T-helper 17 cell (primary cell): ENCODE measurements at regions not wholly inside any gene's neighbourhood (a gene's known extent, or its start where the extent isn't known, plus 50 kb on each side); places are given as distances from the start of the nearest gene placed in this dataset.
"Not testable (repeated sequence)": the region's sequence is repeated elsewhere in the genome, so short reads cannot be mapped to it uniquely, and the experiment has no call there.

Source experiments
- ATAC-seq: fragments of 150-1000 bp; cut with Tn5 transposase; 2 replicates; pipeline ENCODE4 v1.10.0; 2021; ENCODE audit warnings: mild to moderate bottlenecking, moderate library complexity
- DNase-seq, 3 donors: peaks; one replicate each; pipeline versions ENCODE4 v3.0.0 to v3.0.0-alpha.2; 2020 to 2021
- H3K9me3 ChIP-seq: one replicate; pipeline ENCODE4 v1.7.0; 2013; ENCODE audit warnings: low read length, mild to moderate bottlenecking; ENCODE audit not compliant: control insufficient read depth, poor library complexity, severe bottlenecking
- H3K27ac Mint-ChIP-seq: one replicate; pipeline ENCODE4 v1.8.0; 2022; ENCODE audit warnings: mild to moderate bottlenecking, moderate library complexity, mixed read lengths
- H3K27me3 Mint-ChIP-seq: one replicate; pipeline ENCODE4 v1.8.0; 2022; ENCODE audit warnings: mixed read lengths
- H3K36me3 Mint-ChIP-seq: one replicate; pipeline ENCODE4 v1.8.0; 2022; ENCODE audit warnings: low read depth, mixed read lengths
- H3K4me1 Mint-ChIP-seq: one replicate; pipeline ENCODE4 v1.8.0; 2022; ENCODE audit warnings: mild to moderate bottlenecking, mixed read lengths
- H3K4me3 Mint-ChIP-seq: one replicate; pipeline ENCODE4 v1.8.0; 2022; ENCODE audit warnings: mild to moderate bottlenecking, moderate library complexity, mixed read lengths

GRCh38 chr2:125654226-125654625 is 1001.7 kb upstream of the GYPC start:
- Mint-ChIP-seq H3K27me3 (no peaks in the 10 kb centered on the region), H3K4me1 (no peaks in the 10 kb centered on the region), H3K27ac (no peak overlapping the region), H3K36me3 (no peaks in the 10 kb centered on the region), H3K4me3 (no peak overlapping the region)
- H3K9me3 ChIP-seq = no peaks in the 10 kb centered on the region
- ATAC-seq (no peak), DNase-seq (no peak)

DNA sequence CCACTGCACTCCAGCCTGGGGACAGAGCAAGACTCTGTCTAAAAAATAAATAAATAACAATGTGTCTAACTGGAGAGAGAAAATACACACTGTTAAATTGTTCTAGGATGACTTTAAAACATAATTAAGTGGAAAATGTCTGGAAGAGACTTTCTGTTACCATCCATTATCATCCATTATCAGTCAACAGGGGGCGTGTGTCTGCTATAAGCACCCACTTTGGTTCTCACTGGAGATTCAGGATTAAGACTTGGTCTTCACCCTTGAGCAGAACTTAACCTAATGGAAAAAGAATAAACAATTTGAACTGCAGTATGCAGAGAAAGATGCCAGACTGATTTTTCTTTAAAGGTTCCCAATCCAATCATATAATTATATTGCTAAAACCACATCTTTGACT is 999.8 kb upstream of the GYPC start:
- Mint-ChIP-seq H3K36me3 (no peaks in the 10 kb centered on the region), H3K4me1 (no peaks in the 10 kb centered on the region), H3K27ac (no peak overlapping the region), H3K27me3 (no peaks in the 10 kb centered on the region), H3K4me3 (no peak overlapping the region)
- no peak for DNase-seq
- H3K9me3 ChIP-seq = no peaks in the 10 kb centered on the region
- no peak for ATAC-seq

DNA sequence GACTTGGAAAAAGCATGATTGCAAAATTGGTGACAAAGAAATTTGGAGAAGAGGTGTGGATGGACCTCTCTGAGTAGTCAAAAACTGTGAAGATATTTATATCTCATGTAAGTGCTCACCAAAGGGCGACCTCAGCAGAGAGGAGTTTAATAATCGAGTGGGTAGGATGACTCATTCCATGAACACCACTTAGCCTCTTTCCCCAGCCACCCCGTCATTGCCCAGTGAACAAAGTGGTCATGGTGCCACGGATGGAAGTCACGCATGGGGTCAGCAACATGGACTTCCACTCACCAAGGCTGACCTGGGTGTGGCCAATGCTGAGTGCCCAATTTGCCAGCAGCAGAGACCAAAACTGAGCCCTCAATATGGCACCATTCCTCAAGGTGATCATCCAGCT is 997.4 kb upstream of the GYPC start:
- no peak for DNase-seq
- Mint-ChIP-seq H3K4me1 (no peaks in the 10 kb centered on the region), H3K27ac (no peak overlapping the region), H3K36me3 (no peaks in the 10 kb centered on the region), H3K27me3 (no peaks in the 10 kb centered on the region), H3K4me3 (no peak overlapping the region)
- no peaks in the 10 kb centered on the region for H3K9me3 ChIP-seq
- ATAC-seq = no peak

- not testable (repeated sequence) for H3K4me1 Mint-ChIP-seq, H3K9me3 ChIP-seq, H3K4me3 Mint-ChIP-seq, DNase-seq, H3K36me3 Mint-ChIP-seq, H3K27me3 Mint-ChIP-seq, ATAC-seq, H3K27ac Mint-ChIP-seq
Observed at GRCh38 chr2:125660369-125660768, 995.6 kb upstream of the GYPC start.

DNA sequence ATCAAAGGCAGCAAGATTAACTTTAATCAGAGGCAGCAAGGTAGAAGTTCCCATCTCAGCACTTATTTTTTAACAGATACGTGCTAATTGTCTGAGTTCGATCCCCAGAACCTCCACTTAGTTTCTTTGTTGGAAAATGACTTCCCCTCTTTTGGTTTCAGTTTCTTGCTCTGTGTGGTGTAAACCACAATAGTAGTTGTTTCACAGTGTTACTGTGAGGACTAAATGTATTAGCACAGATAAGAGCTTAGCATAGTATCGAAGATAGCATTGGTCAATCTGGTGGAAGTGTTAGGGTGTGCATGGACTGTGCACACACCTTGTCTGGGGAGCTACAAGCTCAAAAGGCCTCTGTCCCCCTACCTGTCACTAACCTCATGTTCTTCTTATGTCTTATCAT is 988.3 kb upstream of the GYPC start:
- Mint-ChIP-seq H3K36me3 (no peaks in the 10 kb centered on the region), H3K27me3 (no peaks in the 10 kb centered on the region), H3K27ac (no peak overlapping the region), H3K4me1 (no peaks in the 10 kb centered on the region), H3K4me3 (no peak overlapping the region)
- ATAC-seq (no peak), DNase-seq (no peak)
- H3K9me3 ChIP-seq = no peaks in the 10 kb centered on the region

DNA sequence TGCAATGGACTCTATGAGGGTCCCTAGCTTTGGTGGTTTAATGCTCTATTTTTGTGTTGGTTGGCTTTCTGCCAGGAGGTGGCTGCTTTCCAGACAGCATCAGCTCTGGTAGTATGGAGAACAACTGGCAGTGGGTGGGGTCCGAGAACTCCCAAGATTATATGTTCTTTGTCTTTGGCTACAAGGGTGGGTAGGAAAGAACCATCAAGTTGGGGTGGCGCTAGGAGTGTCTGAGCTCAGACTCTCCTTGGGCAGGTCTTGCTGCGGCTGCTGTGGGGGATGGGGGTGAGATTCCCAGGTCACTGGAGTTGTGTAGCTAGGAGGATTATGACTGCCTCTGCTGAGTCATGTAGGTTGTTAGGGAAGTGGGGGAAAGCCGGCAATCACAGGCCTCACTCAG is 976.1 kb upstream of the GYPC start:
- H3K9me3 ChIP-seq = no peaks in the 10 kb centered on the region
- Mint-ChIP-seq H3K27me3 (no peaks in the 10 kb centered on the region), H3K4me1 (no peaks in the 10 kb centered on the region), H3K36me3 (no peaks in the 10 kb centered on the region), H3K27ac (no peak overlapping the region), H3K4me3 (no peak overlapping the region)
- ATAC-seq (no peak), DNase-seq (no peak)

DNA sequence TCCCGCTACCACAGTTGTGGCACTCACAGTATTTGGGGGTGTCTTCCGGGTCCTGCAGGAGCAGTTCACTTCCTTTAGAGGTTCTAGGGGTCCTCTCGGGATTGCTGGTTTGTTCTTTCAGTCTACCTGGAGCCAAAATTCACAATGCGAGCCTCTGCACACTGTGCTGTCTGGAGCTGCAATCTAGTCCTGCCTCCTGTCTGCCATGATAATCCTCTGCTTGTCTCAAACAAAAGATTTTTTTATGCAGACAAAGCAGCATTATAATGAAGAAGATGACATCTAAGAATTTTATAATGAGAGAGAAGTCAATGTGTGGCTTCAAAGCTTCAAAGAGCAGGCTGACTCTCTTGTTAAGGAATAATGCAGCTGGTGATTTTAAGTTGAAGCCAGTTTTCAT is 975.1 kb upstream of the GYPC start:
- Mint-ChIP-seq H3K4me1 (no peaks in the 10 kb centered on the region), H3K27me3 (no peaks in the 10 kb centered on the region), H3K36me3 (no peaks in the 10 kb centered on the region), H3K4me3 (no peak overlapping the region), H3K27ac (no peak overlapping the region)
- no peaks in the 10 kb centered on the region for H3K9me3 ChIP-seq
- no peak for DNase-seq
- no peak for ATAC-seq

DNA sequence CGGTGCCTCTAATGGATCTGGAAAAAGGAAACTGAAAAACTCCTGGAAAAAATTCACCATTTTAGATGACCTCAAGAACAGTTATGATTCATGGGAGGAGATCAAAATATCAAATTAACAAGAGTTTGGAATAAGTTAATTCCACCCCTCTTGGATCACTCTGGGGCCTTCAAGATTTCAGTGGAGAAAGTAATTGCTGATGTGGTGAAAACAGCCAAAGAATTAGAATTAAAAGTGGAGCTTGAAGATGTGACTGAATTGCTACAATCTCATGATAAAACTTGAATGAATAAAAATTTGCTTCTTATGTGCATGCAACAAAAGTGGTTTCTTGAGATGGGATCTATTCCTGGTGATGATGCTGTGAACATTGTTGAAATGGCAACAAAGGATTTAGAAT is 974.4 kb upstream of the GYPC start:
- no peaks in the 10 kb centered on the region for H3K36me3 Mint-ChIP-seq
- no peaks in the 10 kb centered on the region for H3K4me1 Mint-ChIP-seq
- ATAC-seq = no peak
- no peak overlapping the region for H3K27ac Mint-ChIP-seq
- H3K9me3 ChIP-seq = no peaks in the 10 kb centered on the region
- H3K4me3 Mint-ChIP-seq = no peak overlapping the region
- no peak for DNase-seq
- no peaks in the 10 kb centered on the region for H3K27me3 Mint-ChIP-seq

GRCh38 chr2:125681976-125682805 is 973.8 kb upstream of the GYPC start:
- no peaks in the 10 kb centered on the region for H3K36me3 Mint-ChIP-seq
- no peaks in the 10 kb centered on the region for H3K27me3 Mint-ChIP-seq
- no peak overlapping the region for H3K27ac Mint-ChIP-seq
- DNase-seq (no peak), ATAC-seq (no peak)
- H3K4me1 Mint-ChIP-seq = no peaks in the 10 kb centered on the region
- no peak overlapping the region for H3K4me3 Mint-ChIP-seq
- H3K9me3 ChIP-seq = no peaks in the 10 kb centered on the region

GRCh38 chr2:125684256-125684655 is 971.7 kb upstream of the GYPC start:
- Mint-ChIP-seq H3K27ac (no peak overlapping the region), H3K4me1 (no peaks in the 10 kb centered on the region), H3K4me3 (no peak overlapping the region), H3K27me3 (no peaks in the 10 kb centered on the region), H3K36me3 (no peaks in the 10 kb centered on the region)
- H3K9me3 ChIP-seq = no peaks in the 10 kb centered on the region
- ATAC-seq (no peak), DNase-seq (no peak)

DNA sequence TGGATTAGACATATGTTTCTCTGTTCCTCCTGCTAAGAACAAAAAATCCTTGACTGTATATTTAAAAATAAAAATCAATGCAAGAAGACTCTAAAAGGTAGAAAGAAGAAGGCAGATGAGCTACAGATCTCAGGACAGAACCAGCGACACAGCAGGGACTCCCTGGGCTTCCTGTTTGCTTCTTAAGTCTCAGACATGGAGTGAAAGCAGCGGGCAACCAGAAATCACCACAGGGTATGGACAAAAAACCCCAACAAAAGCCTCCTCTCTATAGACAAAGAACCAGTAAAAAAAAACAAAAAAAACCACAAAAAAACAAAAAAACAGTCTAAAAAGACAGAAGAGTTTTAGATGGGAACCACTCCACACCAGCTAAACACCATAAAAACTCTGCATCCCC is 971.0 kb upstream of the GYPC start:
- ATAC-seq (no peak), DNase-seq (no peak)
- Mint-ChIP-seq H3K4me1 (no peaks in the 10 kb centered on the region), H3K36me3 (no peaks in the 10 kb centered on the region), H3K4me3 (no peak overlapping the region), H3K27ac (no peak overlapping the region), H3K27me3 (no peaks in the 10 kb centered on the region)
- H3K9me3 ChIP-seq = no peaks in the 10 kb centered on the region

DNA sequence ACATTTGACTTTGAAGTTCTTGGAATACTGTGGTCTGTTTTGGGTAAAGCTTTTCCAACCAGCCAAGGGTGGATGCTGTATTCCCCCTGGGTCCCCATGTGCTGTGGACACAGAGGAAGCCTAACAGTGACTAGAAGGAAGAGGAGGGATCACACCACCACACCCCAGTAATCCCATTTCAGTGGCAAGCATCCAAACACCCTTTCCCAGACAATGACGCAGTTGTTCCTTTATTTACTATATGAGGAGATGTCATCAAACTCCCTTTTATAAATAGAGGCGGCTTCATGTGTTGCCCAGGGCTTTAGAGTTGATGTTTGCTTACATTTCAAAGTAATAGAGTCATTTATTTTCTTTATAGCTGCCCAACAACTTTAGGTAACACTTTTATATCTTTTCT is 959.4 kb upstream of the GYPC start:
- Mint-ChIP-seq H3K4me3 (no peak overlapping the region), H3K27me3 (no peaks in the 10 kb centered on the region), H3K27ac (no peak overlapping the region), H3K36me3 (no peaks in the 10 kb centered on the region), H3K4me1 (no peaks in the 10 kb centered on the region)
- ATAC-seq (no peak), DNase-seq (no peak)
- H3K9me3 ChIP-seq = no peaks in the 10 kb centered on the region

DNA sequence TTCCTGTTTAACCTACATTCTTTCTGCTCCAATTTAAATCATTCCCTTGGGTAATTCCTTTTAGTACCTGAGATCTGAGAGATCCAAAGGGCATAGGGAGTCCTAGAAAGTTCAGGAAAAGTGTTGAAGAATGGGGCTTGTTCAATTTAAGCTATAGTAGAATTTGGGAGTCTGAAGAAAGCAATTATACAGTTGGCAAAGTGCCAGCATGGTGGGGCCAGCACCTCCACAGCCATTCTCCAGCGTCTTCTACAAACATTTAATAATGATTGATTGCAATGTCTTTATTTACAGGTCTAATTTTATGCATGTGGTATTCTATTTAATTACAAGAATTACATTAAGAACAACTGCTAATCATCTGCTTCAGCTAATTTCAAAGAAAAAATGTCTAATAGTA is 957.7 kb upstream of the GYPC start:
- Mint-ChIP-seq H3K27me3 (no peaks in the 10 kb centered on the region), H3K27ac (no peak overlapping the region), H3K4me1 (no peaks in the 10 kb centered on the region), H3K4me3 (no peak overlapping the region), H3K36me3 (no peaks in the 10 kb centered on the region)
- H3K9me3 ChIP-seq = no peaks in the 10 kb centered on the region
- ATAC-seq = no peak
- DNase-seq = no peak

- Mint-ChIP-seq H3K4me1 (no peaks in the 10 kb centered on the region), H3K36me3 (no peaks in the 10 kb centered on the region), H3K27me3 (no peaks in the 10 kb centered on the region), H3K4me3 (no peak overlapping the region), H3K27ac (no peak overlapping the region)
- ATAC-seq (no peak), DNase-seq (no peak)
- H3K9me3 ChIP-seq = no peaks in the 10 kb centered on the region
Observed at GRCh38 chr2:125701070-125701469, 954.9 kb upstream of the GYPC start.
